Neural crest cell (in vitro differentiated cells): ENCODE measurements at regions not wholly inside any gene's neighbourhood (a gene's known extent, or its start where the extent isn't known, plus 50 kb on each side); places are given as distances from the start of the nearest gene placed in this dataset.

Source experiments
- DNase-seq: peaks from one replicate; pipeline ENCODE4 v3.0.0; 2021; ENCODE audit warnings: low read depth, mixed read lengths, low spot score
- H3K27ac Mint-ChIP-seq: one replicate; pipeline ENCODE4 v1.8.0; 2021; ENCODE audit warnings: mild to moderate bottlenecking, mixed read lengths; ENCODE audit not compliant: unreplicated experiment
- H3K27me3 Mint-ChIP-seq: 2 replicates; pipeline ENCODE4 v1.8.0; 2021; ENCODE audit warnings: low read depth, mild to moderate bottlenecking, mixed read lengths
- H3K36me3 Mint-ChIP-seq: 2 replicates; pipeline ENCODE4 v1.8.0; 2021; ENCODE audit warnings: low read depth, mild to moderate bottlenecking, mixed read lengths
- H3K4me1 Mint-ChIP-seq: 2 replicates; pipeline ENCODE4 v1.8.0; 2021; ENCODE audit warnings: mixed read lengths
- H3K4me3 Mint-ChIP-seq: one replicate; pipeline ENCODE4 v1.8.0; 2021; ENCODE audit warnings: mild to moderate bottlenecking, mixed read lengths
- H3K9me3 Mint-ChIP-seq: 2 replicates; pipeline ENCODE4 v1.8.0; 2021; ENCODE audit warnings: mixed read lengths
- CTCF ChIP-seq: fragments of 200-600 bp; sonication (generic); conservative IDR thresholded peaks from 2 replicates; pipeline ENCODE4 v1.5.0; 2021; ENCODE audit warnings: antibody characterized with exemption, mild to moderate bottlenecking

DNA sequence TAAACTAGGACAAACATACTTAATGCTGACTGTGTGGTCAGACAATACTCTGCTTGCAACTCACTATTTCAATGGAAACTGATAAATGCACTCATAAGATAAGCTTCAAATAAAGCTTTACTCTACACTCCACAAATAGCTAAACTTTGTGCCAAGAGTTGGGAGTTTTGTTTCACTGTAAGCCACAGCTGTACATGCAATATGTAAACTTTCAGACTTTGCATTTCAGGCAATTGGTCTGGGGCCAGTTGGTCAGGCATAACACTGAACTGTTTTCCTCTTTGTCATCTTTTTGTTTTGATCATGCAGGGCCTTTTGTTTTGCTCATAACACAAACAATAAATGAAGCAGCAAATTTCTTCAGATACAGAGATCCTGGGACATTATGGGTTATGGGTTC is 426.2 kb downstream of the IPO8 start:
- Mint-ChIP-seq H3K36me3 (peaks cover 4% of the 10 kb centered on the region), H3K4me3 (no peak overlapping the region), H3K9me3 (peaks cover 14% of the 10 kb centered on the region), H3K27me3 (no peaks in the 10 kb centered on the region), H3K4me1 (no peaks in the 10 kb centered on the region), H3K27ac (no peak overlapping the region)
- DNase-seq = no peak
- no peak for TF ChIP-seq CTCF

DNA sequence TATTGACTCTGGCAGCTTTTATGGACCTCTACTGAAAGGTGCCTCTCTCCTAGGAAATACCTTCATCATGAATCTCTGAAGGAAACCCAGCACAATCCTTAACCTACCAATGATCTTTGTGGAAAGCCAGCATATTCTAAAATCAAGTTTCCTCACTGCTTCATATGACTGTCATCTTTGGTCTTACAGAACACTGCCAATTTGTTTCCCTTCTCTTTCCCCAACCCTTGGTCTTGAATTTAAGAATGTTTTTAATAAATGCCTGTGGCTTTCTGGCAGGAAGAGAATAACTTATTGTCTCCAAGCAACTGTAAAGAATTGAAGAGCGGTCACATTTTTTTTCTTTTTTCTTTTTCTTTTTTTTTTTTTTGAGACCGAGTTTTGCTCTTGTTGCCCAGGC is 427.6 kb downstream of the IPO8 start:
- no peak for DNase-seq
- no peak for TF ChIP-seq CTCF
- peaks cover 2% of the 10 kb centered on the region for H3K36me3 Mint-ChIP-seq
- H3K27me3 Mint-ChIP-seq = no peaks in the 10 kb centered on the region
- no peak overlapping the region for H3K27ac Mint-ChIP-seq
- H3K4me1 Mint-ChIP-seq = no peaks in the 10 kb centered on the region
- H3K9me3 Mint-ChIP-seq = peaks cover 10% of the 10 kb centered on the region
- H3K4me3 Mint-ChIP-seq = no peak overlapping the region

- Mint-ChIP-seq H3K4me1 (no peaks in the 10 kb centered on the region), H3K9me3 (peaks cover 6% of the 10 kb centered on the region), H3K36me3 (no peaks in the 10 kb centered on the region), H3K4me3 (no peak overlapping the region), H3K27ac (no peak overlapping the region), H3K27me3 (no peaks in the 10 kb centered on the region)
- no peak for DNase-seq
- TF ChIP-seq CTCF = no peak
Measured at GRCh38 chr12:30263434-30263833, 432.2 kb downstream of the IPO8 start.

GRCh38 chr12:30257618-30258017 is 438.1 kb downstream of the IPO8 start:
- Mint-ChIP-seq H3K4me1 (no peaks in the 10 kb centered on the region), H3K27ac (no peak overlapping the region), H3K9me3 (no peaks in the 10 kb centered on the region), H3K27me3 (no peaks in the 10 kb centered on the region), H3K4me3 (no peak overlapping the region), H3K36me3 (no peaks in the 10 kb centered on the region)
- TF ChIP-seq CTCF = no peak
- DNase-seq = no peak

GRCh38 chr12:30251546-30251945 is 444.1 kb downstream of the IPO8 start:
- no peaks in the 10 kb centered on the region for H3K9me3 Mint-ChIP-seq
- no peak overlapping the region for H3K4me3 Mint-ChIP-seq
- no peak for TF ChIP-seq CTCF
- DNase-seq = no peak
- no peak overlapping the region for H3K27ac Mint-ChIP-seq
- no peaks in the 10 kb centered on the region for H3K4me1 Mint-ChIP-seq
- no peaks in the 10 kb centered on the region for H3K27me3 Mint-ChIP-seq
- no peaks in the 10 kb centered on the region for H3K36me3 Mint-ChIP-seq

DNA sequence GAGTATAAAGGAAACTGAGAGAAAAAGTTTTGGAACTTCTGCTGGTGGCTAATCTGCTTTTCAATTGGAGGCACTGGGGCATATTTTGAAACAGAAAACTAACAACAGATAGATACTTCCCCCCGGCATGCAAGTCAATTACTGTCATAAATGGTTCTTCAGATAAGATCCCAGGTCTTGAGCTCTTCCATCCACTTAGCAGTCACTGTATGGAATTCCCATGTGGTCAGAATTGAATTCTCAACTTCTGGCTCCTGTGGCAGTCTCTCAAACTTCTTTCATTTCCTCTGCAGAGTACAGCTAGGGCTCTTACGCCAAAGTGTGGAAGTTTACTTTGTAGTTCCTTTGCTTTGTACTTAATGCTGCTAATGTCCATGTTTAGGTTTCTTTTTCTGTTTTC is 452.2 kb downstream of the IPO8 start:
- DNase-seq = no peak
- no peaks in the 10 kb centered on the region for H3K9me3 Mint-ChIP-seq
- no peaks in the 10 kb centered on the region for H3K27me3 Mint-ChIP-seq
- no peak overlapping the region for H3K27ac Mint-ChIP-seq
- no peak for TF ChIP-seq CTCF
- no peaks in the 10 kb centered on the region for H3K36me3 Mint-ChIP-seq
- H3K4me3 Mint-ChIP-seq = no peak overlapping the region
- no peaks in the 10 kb centered on the region for H3K4me1 Mint-ChIP-seq
